ENCODE measurements at regions not wholly inside any gene's neighbourhood (a gene's known extent, or its start where the extent isn't known, plus 50 kb on each side); places are given as distances from the start of the nearest gene placed in this dataset.

- no peak for TF ChIP-seq POLR2AphosphoS5 (IDR thresholded peaks at IDR 0.05; ENCODE audit: low read depth, low read length)
- no peak for TF ChIP-seq TAF1 (IDR thresholded peaks at IDR 0.05; ENCODE audit: borderline replicate concordance, low read depth, low read length)
- no peak for TF ChIP-seq POLR2A (IDR thresholded peaks at IDR 0.05; ENCODE audit: low read depth, low read length)
Observed at GRCh38 chr2:173666171-173666888, 298.8 kb downstream of the SP3 start.

Measured in GM12892 (cell line).